Prostate gland (tissue), 2 donors: ENCODE measurements at regions not wholly inside any gene's neighbourhood (a gene's known extent, or its start where the extent isn't known, plus 50 kb on each side); places are given as distances from the start of the nearest gene placed in this dataset.

Source experiments
- POLR2A ChIP-seq: fragments of 450-650 bp; IDR thresholded peaks from one replicate; pipeline ENCODE4 v1.6.1; 2016; ENCODE audit warnings: antibody characterized with exemption, mild to moderate bottlenecking
- TF ChIP-seq, protein P1 (sequence below), 4 experiments: fragments of 200-600 bp in 2 of 4; fragments of 450-650 bp in 2 of 4; sonication (generic) in 2 of 4; IDR thresholded peaks; 1 replicate in 3 of 4; 2 replicates in 1 of 4; pipeline ENCODE4 v1.5.1; 2016 to 2019; ENCODE audit warnings: antibody characterized with exemption in 4 of 4, mild to moderate bottlenecking in 2 of 4, moderate library complexity in 2 of 4

DNA sequence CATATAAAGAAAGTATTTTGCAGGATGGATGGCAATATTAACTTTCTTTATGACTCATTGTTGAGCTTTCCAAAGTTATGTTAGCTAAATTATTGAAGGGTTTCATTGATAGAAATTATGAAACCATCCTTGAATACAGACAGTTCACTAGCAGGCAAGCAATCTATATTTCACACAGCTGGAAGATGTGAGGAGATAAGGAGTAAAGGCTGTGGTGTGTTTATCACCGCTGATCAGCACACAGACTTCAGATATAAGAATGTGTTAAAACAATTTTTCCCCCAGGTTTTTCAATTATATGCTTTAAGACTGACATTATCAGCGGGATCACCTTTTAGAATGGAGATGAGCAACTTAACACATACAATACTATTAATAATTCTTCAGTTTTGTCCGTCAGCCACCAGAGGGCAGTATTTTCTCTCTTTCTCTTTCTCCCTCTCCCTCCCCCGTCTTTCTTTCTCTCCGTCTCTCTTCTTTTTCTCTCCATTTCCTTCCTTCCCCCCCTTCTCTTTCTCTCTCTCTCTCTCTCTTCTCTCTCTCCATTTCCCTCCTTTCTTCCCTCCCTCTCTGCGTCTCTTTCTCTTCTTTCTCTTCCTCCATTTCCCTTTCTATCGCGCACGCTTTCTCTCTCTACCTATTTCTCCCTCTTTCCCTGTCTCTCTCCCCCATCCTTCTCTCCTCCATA, 62.9 kb upstream of the FAM171A1 start:
- TF ChIP-seq, protein P1, sequence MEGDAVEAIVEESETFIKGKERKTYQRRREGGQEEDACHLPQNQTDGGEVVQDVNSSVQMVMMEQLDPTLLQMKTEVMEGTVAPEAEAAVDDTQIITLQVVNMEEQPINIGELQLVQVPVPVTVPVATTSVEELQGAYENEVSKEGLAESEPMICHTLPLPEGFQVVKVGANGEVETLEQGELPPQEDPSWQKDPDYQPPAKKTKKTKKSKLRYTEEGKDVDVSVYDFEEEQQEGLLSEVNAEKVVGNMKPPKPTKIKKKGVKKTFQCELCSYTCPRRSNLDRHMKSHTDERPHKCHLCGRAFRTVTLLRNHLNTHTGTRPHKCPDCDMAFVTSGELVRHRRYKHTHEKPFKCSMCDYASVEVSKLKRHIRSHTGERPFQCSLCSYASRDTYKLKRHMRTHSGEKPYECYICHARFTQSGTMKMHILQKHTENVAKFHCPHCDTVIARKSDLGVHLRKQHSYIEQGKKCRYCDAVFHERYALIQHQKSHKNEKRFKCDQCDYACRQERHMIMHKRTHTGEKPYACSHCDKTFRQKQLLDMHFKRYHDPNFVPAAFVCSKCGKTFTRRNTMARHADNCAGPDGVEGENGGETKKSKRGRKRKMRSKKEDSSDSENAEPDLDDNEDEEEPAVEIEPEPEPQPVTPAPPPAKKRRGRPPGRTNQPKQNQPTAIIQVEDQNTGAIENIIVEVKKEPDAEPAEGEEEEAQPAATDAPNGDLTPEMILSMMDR (IDR thresholded peaks at IDR 0.05) = peak; percentile 58 to 84 (median 72)
- no peak for TF ChIP-seq POLR2A
